CD4-positive, alpha-beta T cell treated with Interleukin-6 for 4 hours (primary cell): ENCODE measurements at regions not wholly inside any gene's neighbourhood (a gene's known extent, or its start where the extent isn't known, plus 50 kb on each side); places are given as distances from the start of the nearest gene placed in this dataset.
"Not testable (repeated sequence)": the region's sequence is repeated elsewhere in the genome, so short reads cannot be mapped to it uniquely, and the experiment has no call there.

Source experiments
- DNase-seq: peaks from one replicate; pipeline ENCODE4 v3.0.0-alpha.2; 2020; ENCODE audit warnings: mixed read lengths

DNA sequence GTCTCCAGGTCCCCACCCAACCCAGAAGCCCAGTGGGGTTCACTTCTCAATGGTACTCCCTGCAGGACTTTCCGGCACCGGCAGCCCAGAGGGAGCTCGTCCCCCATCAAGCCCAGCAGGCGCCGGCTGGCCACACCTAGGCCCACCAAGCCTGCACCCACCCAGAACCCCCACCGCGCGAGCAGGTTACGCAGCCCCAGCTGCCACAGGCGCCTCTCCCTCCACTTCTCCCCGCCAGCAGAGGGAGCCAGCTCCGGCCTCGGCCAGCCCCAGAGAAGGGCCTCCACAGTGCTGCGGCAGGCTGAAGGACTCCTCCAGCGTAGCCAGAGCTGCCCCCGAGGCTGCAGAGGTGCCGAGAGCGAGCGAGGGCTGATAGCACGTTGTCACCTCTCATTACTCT is 722.3 kb downstream of the PLA2G4A start:
- DNase-seq: no peak

DNA sequence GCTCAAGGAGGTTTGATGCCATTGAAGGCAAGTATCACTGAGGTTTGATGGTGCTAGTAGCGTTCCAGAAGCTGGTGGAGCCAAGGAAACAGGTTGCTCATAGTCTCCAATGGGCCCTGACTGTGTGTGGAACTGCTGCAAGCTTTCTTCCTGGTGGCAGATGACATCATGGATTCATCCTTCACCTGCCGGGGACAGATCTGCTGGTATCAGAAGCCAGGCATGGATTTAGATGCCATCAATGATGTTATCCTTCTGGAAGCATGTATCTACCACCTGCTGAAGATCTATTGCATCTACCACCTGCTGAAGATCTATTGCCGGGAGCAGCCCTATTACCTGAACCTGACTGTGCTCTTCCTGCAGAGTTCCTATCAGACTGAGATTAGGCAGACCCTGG is 734.4 kb downstream of the PLA2G4A start:
- no peak for DNase-seq

DNA sequence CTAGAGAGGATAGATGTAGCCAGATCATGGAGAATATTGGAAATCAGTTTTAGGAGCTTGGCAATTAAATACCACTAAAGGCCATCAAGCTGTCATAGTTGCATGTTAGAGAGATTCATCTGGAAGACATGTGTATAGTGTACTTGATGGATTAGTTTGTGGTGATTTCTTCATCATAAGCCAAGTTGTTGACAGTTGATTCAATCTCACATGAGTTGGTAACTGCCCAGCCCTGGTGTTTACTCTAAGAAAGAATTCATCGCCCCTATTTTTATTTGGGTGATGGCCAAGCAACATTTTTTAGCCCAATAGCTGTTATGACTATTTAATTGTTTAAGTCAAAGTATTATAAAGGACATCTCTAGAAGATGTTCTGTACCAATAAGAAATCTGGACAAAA is 737.6 kb downstream of the PLA2G4A start:
- DNase-seq: no peak

DNA sequence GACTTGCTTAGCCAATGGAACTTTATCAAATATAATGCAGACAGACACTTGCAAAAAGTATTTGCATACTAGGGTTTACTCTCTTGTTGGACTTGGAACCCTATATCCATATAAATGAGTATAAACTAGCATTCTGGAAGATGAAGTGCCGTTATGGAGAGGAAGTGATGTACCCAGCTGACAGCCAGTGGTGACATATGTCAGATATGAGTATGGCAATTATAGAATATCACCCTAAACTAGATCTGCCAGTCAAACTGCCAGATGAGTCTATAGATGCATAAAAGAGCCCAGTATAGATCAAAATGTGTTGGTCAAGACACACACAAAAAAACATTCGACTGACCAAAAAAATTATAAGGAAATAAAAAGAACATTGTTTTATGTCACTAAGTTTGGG is 739.3 kb downstream of the PLA2G4A start:
- no peak for DNase-seq

DNA sequence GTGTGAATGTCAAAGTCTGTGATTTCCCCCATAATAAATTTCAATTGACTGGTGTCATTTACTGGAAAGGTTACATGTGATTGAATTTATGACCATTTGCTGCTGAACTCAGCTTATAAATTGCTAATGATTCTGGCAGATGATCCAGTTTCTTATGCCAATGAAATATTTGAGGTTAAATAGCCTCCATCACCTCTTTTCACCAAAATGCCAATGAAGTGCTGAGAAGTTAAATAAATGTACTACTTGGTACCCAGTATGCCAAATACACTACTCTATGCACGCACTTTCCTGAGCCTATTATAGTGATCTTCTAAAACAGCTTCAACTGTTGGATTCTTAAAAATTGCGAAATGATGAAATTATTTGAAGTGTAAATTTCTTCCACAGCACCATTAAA is 741.4 kb downstream of the PLA2G4A start:
- no peak for DNase-seq

DNA sequence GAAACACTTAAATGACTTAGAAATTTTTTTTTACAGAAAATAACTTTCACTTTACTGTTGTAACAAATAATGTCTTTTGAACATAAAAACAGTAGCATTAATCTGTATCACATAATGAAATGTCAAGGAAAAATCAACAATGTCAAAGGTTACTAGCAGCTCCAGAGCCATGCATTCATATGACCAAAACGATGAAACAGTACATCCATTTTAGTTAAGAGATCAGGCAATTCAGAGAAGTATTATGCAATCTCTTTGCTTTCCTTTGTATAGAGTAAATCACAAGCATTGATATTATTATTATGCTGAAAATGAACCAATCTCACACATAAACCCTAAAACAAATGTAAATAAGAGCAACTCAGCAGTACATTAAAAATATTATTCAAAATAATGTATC is 748.9 kb downstream of the PLA2G4A start:
- no peak for DNase-seq

DNA sequence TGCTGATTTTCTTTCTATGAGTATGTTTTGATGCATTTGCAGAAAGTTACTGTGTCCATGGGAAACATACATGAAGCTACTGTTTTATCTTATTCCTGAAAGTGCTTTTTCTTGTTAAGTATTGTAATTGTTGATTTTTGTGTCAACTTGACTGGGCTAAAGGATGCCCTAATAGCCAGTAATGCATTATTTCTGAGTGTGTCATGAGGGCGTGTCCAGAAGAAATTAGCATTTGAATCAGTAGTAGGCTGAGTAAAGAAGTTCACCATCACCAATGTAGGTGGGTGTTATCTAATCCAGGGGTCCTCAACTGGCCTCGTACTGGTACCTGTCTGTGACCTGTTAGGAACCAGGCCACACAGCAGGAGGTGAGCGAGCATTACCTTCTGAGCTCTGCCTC is 760.2 kb downstream of the PLA2G4A start:
- DNase-seq: no peak

DNA sequence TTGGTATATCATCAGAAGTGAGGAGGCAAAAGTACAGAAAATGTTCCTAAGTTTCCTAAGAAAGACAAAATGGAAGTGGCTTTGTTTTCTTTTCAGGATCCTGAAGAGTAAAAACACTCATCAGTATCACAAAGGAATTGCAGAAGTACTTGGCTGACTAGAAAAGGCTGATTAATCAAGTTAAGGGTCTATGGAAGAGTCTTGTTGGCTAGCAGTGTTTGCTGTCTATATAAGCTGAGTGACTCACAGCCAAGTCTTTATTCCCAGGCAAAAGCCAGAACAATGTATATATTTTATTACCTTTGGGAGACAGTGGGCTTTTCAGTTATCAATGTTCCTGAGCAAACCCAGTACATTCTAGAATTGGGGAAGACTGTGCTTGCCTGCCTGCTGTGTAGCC is 777.0 kb downstream of the PLA2G4A start:
- DNase-seq: no peak

DNA sequence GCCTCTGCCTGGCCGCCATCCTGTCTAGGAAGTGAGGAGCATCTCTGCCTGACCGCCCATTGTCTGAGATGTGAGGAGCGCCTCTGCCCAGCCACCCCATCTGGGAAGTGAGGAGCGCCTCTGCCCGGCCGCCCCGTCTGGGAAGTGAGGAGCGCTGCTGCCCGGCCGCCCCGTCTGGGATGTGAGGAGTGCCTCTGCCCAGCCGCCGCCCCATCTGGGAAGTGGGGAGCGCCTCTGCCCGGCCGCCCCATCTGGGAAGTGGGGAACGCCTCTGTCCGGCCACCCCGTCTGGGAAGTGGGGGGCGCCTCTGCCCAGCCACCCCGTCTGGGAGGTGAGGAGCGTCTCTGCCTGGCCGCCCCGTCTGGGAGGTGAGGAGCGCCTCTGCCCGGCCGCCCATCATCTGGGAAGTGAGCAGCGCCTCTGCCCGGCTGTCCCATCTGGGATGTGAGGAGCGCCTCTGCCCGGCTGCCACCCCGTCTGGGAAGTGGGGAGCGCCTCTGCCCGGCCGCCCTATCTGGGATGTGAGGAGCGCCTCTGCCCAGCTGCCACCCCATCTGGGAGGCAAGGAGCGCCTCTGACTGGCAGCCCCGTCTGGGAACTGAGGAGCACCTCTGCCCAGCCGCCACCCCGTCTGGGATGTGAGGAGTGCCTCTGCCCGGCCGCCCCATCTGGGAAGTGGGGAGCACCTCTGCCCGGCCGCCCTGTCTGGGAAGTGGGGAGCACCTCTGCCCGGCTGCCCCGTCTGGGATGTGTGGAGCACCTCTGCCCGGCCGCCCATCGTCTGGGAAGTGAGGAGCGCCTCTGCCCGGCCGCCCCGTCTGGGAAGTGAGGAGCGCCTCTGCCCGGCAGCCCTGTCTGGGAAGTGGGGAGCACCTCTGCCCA is 787.3 kb downstream of the PLA2G4A start:
- not testable (repeated sequence) for DNase-seq

DNA sequence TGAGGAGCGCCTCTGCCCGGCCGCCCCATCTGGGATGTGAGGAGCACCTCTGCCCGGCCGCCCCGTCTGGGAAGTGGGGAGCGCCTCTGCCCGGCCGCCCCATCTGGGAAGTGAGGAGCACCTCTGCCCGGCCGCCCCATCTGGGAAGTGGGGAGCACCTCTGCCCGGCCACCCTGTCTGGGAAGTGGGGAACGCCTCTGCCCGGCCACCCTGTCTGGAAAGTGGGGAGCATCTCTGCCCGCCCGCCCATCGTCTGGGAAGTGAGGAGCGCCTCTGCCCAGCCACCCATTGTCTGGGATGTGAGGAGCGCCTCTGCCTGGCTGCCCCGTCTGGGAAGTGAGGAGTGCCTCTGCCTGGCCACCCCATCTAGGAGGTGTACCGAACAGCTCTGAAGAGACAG is 788.1 kb downstream of the PLA2G4A start:
- not testable (repeated sequence) for DNase-seq

DNA sequence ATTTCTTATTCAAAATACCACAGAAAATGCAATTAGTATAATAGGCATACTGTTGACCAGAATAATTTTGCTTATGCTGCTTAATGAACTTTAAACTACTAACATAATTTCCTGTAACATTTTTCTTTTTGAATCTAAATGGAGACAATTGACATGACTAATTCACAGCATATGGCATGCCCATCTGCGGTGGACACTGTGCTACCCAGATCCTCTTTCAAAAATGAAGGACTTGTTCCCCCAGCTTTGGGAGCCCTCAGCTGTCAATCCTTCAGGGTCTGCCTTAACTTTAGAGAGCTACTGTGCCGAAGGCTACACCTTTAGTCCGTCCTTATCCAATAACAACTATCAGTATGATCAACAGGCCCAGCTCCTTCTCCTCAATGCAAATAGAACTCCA is 789.0 kb downstream of the PLA2G4A start:
- DNase-seq: no peak

DNA sequence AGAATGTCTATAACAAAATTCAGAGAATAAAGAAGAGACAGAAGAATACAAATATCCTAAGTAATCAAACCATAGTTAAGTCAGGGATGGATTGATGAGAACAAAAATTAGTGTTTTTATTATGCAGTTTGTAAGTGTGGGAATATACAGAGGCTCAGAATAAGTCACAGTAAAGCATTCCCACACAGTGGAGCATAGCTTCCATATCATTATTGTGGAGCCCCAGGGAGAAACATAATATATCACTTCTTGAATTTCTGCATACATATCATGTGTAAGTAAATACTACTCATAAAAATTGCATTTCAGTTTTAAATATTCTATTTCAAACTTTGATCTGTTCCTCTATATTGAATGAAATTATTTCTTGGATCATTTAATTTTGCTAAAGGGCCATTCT is 790.4 kb downstream of the PLA2G4A start:
- no peak for DNase-seq

DNA sequence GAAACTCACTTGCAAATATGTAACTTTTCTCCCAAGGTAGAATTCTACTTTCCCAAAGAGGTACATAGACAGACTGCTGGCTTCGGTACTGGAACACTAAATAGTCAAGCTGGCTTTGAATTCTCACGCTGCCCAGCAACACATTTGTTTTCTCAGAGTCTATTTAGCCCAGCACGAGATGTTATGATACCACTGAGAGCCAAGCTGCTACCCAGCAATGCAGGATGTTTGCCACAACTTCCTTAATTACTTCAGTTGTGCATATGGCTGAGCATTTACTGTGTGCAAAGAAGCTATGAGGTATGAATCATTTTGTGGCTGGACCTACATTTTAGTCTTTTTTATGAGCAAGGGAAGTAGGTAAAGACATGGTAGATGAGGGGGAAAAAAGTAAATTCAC is 793.2 kb downstream of the PLA2G4A start:
- DNase-seq: no peak

DNA sequence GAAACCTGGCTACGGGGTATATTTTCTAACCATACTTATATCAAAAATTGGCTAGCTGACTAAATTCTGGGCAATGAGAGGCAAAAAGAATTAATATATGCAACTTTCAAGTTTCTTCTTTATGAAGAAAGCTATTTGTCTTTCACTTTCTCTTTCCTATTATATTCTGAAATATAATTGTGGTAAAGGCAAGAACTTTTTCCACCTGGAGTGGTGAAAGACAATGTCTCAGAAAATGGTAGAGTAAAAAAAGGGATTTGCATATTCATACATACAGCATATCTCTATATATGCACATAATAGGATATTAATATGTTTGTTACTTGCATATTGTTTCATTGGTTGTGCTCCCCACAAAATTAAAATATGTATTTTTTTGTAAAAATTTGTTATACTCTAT is 793.8 kb downstream of the PLA2G4A start:
- no peak for DNase-seq

DNA sequence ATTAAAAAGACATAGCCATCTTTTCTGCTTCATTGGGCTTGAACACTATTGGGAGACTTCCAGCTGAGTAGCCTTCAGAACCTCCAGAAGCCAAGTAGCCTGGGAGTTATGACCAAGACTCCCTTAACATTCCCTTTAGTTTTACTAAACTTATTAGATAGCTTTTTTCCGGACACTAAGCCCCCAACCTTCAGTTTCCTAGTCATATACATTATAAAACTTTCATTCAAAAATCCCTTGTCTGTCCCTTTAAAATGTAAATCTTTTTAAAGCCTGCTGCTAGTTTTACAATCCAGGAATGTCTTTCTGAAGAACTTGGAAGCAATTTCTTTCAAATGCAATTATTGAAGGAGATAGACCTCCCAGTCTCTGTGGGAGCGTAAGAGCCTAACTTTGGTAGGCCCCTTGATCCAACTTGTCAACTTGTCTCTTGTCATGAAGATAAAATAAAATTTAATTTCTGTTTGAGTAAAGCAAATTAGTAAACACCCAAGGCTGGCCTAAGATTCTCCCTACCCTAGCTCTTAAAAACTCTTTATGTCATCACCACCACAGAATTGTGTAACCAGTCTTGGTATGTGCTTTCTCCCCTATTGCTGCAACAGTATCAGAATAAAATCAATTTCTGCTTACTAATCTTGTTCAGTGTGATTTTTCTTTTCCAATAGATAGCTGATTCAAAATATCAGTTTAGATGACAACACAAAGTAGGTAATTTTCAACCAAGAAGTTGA is 796.2 kb downstream of the PLA2G4A start:
- DNase-seq: no peak

DNA sequence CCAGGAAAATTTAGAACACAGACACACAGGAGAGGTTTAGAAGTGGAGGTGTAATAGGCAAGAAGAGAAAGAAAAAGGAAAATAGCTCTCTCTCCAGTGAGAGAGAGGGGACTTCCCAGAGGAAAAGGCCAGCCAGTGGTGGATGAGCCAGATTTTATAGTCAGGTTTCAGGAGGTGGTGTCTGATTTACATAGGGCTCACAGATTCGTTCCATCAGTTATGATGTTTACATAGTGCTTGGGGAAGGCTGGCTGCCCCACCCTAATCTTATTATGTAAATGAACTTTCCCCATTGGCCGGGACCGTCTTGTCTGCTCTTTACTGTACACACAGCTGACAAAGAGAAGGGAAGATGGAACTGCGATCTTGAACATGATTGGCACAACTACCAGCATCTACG is 797.3 kb downstream of the PLA2G4A start:
- no peak for DNase-seq

DNA sequence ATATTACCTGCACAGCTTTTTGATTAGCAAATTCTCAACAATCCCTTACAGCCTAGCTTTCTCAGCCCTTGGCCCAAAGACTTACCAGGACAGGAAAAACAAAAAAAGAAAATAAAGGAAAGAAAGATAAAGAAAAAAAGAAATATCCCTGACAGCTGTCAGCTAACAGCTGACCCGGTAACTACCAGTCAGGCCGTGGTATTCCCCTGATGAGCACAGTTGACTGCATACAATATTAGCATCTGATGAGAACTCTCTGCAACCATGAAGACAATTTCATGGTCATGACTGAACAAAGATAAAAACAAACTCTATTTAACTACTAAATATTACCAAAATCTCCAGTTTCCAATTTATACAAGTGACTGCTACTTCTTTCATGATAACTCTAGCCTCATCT is 798.8 kb downstream of the PLA2G4A start:
- DNase-seq: no peak

DNA sequence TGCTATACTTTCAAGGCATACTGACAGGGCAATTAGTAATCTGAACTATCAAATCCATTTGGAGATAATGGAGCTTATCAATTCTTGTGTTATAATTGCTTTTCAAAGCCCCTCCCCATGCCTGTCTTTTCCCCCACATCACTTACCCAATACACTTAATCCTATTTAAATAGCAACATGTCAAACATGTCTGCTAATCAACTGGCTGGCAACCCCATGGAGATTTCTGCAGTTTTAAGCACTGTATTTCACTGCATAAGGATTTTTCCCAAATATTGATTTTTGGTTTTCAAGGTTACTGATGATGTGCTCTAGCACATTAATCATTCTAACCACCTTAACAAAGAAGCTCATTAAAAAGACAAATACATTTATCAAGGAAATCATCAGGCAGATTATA is 800.3 kb downstream of the PLA2G4A start:
- no peak for DNase-seq

DNA sequence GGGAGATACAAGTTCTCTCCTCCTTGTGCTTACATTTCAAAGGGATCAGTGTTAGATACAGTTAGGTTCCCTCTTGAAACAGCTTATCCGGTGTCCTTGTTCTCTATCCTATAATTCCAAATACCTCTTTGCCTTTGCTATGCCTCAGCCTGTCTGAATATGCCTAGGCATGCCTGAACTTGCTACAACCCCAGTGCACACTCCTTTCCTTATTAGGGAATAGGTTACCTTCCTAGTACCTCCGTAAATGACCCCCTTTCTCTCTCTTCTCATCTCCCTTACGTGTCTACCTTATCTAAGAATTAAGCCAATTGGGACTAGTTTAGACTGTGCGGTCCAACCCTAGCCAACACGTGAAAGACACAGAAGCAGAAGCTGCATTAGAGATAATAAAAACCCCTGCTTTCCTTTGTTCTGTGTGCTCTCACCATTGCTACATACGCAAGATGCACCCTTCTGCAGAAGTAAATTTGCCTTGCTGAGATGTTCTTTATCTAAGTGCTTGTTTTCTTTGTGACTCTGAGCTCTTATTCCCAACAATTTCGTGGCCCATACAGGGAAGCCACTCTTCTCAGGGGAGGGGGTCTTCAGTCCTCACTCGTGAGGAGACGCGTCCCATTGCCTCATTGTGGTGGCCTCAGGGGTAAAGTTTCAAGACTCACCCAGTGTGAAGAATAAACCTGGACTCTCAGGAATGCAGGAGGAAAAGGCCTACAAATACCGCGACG is 802.1 kb downstream of the PLA2G4A start:
- DNase-seq: no peak

DNA sequence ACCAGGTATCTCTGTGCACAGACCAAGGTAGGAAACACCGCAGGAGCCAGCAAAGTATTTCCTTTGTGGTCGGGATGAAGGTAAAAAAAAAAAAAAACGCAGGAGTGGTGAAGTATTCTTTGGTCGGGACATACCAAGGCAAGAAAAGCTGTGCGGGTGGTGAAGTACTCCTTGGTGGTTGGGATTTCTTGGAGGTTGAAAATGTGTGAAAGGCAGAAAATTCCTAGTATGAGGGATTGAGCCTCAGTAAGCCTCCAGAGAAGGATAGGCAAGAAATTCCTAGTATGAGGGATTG is 802.6 kb downstream of the PLA2G4A start:
- DNase-seq: no peak

DNA sequence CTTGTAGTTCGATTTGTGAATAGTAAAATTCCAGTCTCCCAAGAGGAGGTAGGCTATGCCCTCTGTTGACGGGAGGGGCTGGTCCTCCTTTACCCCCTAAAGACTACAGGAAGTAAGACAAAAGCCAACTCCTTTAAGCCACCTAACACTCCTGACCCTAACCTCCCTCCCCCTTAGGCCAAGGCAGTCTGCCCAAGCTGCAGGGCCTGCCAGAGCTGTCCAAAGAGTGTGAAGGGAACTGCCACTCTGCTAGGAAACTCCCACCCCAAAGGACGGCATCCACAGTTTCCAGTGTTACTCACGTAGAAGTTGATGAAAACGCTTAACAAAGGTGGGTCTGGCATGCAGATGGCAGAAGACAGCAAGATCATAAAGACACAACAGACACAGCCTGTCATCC is 803.2 kb downstream of the PLA2G4A start:
- no peak for DNase-seq

DNA sequence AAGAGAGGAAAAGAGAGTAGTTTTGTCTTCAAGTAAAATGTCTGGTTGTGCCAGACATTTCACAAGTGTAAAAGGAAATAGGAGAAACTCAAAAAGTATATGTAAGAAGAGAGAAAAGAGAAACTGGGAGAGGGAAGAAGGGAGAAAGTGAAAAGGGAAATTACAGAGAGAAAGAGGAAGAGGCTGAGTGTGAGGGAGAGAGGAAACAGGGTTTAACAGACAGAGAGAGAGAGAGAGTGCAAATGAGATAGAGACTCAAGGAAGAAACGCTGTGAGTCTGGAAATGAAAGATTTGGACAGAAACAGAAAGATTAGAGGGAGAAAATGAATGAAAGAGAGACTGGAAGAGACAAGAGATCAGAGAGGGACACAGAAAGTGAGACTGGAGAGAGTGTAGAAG is 806.2 kb downstream of the PLA2G4A start:
- no peak for DNase-seq

DNA sequence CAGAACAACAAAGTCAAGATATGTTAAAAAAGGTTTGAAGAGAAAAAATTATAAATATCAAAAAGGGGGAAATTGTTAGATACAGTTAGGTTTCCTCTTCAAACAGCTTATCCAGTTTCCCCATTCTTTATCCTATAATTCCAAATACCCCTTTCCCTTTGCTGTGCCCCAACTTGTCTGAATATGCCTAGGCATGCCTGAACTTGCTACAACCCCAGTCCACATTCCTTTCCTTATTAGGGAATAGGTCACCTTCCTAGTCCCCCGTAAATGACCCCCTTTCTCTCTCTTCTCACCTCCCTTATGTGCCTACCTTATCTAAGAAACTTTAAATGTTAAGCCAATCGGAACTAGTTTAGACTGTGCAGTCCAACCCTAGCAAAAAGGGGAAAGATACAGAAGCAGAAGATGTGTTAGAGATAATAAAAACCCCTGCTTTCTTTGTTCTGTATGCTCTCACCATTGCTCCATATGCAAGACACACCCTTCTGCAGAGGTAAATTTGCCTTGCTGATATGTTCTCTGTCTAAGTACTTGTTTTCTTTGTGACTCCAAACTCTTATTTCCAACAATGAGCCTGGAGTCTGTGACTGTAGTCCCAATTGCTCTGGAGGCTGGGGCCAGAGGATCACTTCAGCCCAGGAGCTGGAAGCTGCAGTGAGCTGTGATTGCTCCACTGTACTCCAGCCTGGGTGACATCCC is 810.1 kb downstream of the PLA2G4A start:
- DNase-seq: no peak
